Neural progenitor cell (in vitro differentiated cells): ENCODE measurements at regions not wholly inside any gene's neighbourhood (a gene's known extent, or its start where the extent isn't known, plus 50 kb on each side); places are given as distances from the start of the nearest gene placed in this dataset.
A peak's percentile ranks its signal among the peaks of the same experiment; 100 is the strongest.

ENCODE experiments used
- DNase-seq: peaks from one replicate; pipeline ENCODE4 v3.0.0-alpha.2; 2016; ENCODE audit warnings: low spot score
- H2AFZ ChIP-seq: fragments of 200-600 bp; sonication (generic); replicated peaks from 2 replicates; pipeline ENCODE4 v1.6.1; 2016; ENCODE audit warnings: antibody characterized with exemption
- H3F3A ChIP-seq: fragments of 200-600 bp; sonication (generic); 2 replicates; pipeline ENCODE4 v1.6.1; 2016; ENCODE audit warnings: antibody characterized with exemption, low read depth
- H3K27ac ChIP-seq: fragments of 200-600 bp; sonication (generic); 2 replicates; pipeline ENCODE4 v1.5.1; 2016; ENCODE audit warnings: mild to moderate bottlenecking
- H3K27me3 ChIP-seq: fragments of 200-600 bp; sonication (generic); 2 replicates; pipeline ENCODE4 v1.6.1; 2016; ENCODE audit warnings: mild to moderate bottlenecking, moderate library complexity
- H3K36me3 ChIP-seq: fragments of 200-600 bp; sonication (generic); 2 replicates; pipeline ENCODE4 v1.5.1; 2016
- H3K4me1 ChIP-seq: fragments of 200-600 bp; sonication (generic); 2 replicates; pipeline ENCODE4 v1.6.1; 2016; ENCODE audit warnings: mixed run types
- H3K4me2 ChIP-seq: fragments of 200-600 bp; sonication (generic); 2 replicates; pipeline ENCODE4 v1.6.1; 2016
- H3K4me3 ChIP-seq: fragments of 200-600 bp; sonication (generic); 2 replicates; pipeline ENCODE4 v1.5.1; 2016
- H3K79me2 ChIP-seq: fragments of 200-600 bp; sonication (generic); 2 replicates; pipeline ENCODE4 v1.6.1; 2016; ENCODE audit warnings: low read depth
- H3K9ac ChIP-seq: fragments of 200-600 bp; sonication (generic); 2 replicates; pipeline ENCODE4 v1.6.1; 2016
- H3K9me3 ChIP-seq: fragments of 200-600 bp; sonication (generic); 2 replicates; pipeline ENCODE4 v1.5.1; 2016; ENCODE audit warnings: low read depth
- H4K20me1 ChIP-seq: fragments of 200-600 bp; sonication (generic); 2 replicates; pipeline ENCODE4 v1.6.1; 2016; ENCODE audit warnings: low read depth
- H3K27ac Mint-ChIP-seq: 3 replicates; pipeline ENCODE4 v1.8.0; 2021; ENCODE audit warnings: mixed read lengths
- H3K27me3 Mint-ChIP-seq: 2 replicates; pipeline ENCODE4 v1.8.0; 2022; ENCODE audit warnings: low read depth, mild to moderate bottlenecking, inconsistent platforms, moderate library complexity, mixed read lengths; ENCODE audit not compliant: insufficient read depth
- H3K36me3 Mint-ChIP-seq: 3 replicates; pipeline ENCODE4 v1.8.0; 2021; ENCODE audit warnings: mixed read lengths
- H3K4me1 Mint-ChIP-seq: 3 replicates; pipeline ENCODE4 v1.8.0; 2021; ENCODE audit warnings: mixed read lengths
- H3K4me3 Mint-ChIP-seq: 3 replicates; pipeline ENCODE4 v1.8.0; 2021; ENCODE audit warnings: mild to moderate bottlenecking, moderate library complexity, mixed read lengths
- H3K9me3 Mint-ChIP-seq: 3 replicates; pipeline ENCODE4 v1.8.0; 2020; ENCODE audit warnings: mixed read lengths
- CTCF ChIP-seq: fragments of 200-600 bp; sonication (generic); IDR thresholded peaks from 2 replicates; pipeline ENCODE4 v1.5.1; 2017; ENCODE audit warnings: antibody characterized with exemption, mild to moderate bottlenecking
- EZH2 ChIP-seq: fragments of 200-600 bp; sonication (generic); IDR thresholded peaks from 2 replicates; pipeline ENCODE4 v1.6.1; 2017; ENCODE audit warnings: antibody characterized with exemption, mild to moderate bottlenecking, moderate library complexity
- EZH2phosphoT487 ChIP-seq: fragments of 200-600 bp; sonication (generic); IDR thresholded peaks from 2 replicates; pipeline ENCODE4 v1.6.1; 2017; ENCODE audit warnings: antibody characterized with exemption

DNA sequence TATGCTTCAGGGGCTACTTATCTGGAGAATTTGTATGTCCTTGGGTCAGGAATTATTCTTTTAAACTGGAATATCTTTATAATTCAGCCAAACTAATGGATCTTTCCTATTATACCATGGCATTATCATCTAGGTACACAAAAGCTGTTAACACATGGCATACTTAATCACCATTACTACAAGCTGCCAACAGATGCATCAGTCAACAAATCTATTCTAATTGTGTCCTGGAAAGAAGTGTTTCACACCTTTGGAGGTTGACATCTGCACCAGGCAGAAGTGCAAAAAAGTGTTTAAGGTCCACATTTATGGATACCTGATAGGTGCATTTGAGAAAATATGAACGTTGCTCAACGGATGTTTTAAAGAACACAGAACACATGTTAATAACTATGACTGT is 470.2 kb upstream of the ADGRL2 start:
- H3K4me1 Mint-ChIP-seq, result peaks cover 42% of the 10 kb centered on the region
- no peak overlapping the region for H3K4me3 ChIP-seq

DNA sequence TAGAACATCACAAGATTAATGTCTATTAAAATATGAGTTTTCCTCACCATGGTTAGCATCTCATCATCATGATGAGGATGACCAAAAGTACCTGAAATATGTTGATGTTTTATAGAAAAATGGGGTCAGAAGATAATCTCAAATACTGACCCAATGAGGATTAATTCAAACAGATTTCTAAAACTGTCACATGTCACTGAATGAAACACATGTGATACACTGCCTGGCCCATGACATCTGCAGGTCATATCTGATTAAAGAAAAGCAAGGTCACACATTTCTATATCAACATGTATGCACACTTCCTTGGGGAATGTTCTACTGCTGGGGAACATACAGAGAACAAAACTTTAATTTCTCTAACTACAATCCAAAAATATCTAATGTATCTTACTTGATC is 470.6 kb upstream of the ADGRL2 start:
- Histone ChIP-seq H3K4me1 (peaks cover 33% of the 10 kb centered on the region), H3K27me3 (no peaks in the 10 kb centered on the region), H3K27ac (no peak overlapping the region), H3F3A (peaks cover 22% of the 10 kb centered on the region), H3K79me2 (no peaks in the 10 kb centered on the region), H2AFZ (no peak overlapping the region), H3K4me2 (no peak overlapping the region), H3K9me3 (no peaks in the 10 kb centered on the region), H3K9ac (no peak overlapping the region), H4K20me1 (no peaks in the 10 kb centered on the region), H3K4me3 (no peak overlapping the region), H3K36me3 (no peaks in the 10 kb centered on the region)
- Mint-ChIP-seq H3K4me1 (peaks cover 46% of the 10 kb centered on the region), H3K4me3 (no peak overlapping the region), H3K27me3 (no peaks in the 10 kb centered on the region), H3K9me3 (no peaks in the 10 kb centered on the region), H3K27ac (no peak overlapping the region), H3K36me3 (peaks cover 2% of the 10 kb centered on the region)
- TF ChIP-seq EZH2 (no peak), CTCF (no peak), EZH2phosphoT487 (no peak)
- no peak for DNase-seq

More for the DNA sequence above, 470.2 kb upstream of the ADGRL2 start:
- Mint-ChIP-seq H3K27me3 (no peaks in the 10 kb centered on the region), H3K9me3 (no peaks in the 10 kb centered on the region), H3K4me3 (no peak overlapping the region), H3K27ac (no peak overlapping the region), H3K36me3 (peaks cover 2% of the 10 kb centered on the region)
- Histone ChIP-seq H3K27me3 (no peaks in the 10 kb centered on the region), H3K9ac (no peak overlapping the region), H3K9me3 (no peaks in the 10 kb centered on the region), H3K4me1 (peaks cover 33% of the 10 kb centered on the region), H3F3A (peaks cover 22% of the 10 kb centered on the region), H3K36me3 (no peaks in the 10 kb centered on the region), H2AFZ (no peak overlapping the region), H4K20me1 (no peaks in the 10 kb centered on the region), H3K79me2 (no peaks in the 10 kb centered on the region), H3K4me2 (no peak overlapping the region), H3K27ac (no peak overlapping the region)
- DNase-seq, result no peak
- no peak for TF ChIP-seq CTCF
- TF ChIP-seq EZH2phosphoT487, result no peak
- TF ChIP-seq EZH2, result no peak

DNA sequence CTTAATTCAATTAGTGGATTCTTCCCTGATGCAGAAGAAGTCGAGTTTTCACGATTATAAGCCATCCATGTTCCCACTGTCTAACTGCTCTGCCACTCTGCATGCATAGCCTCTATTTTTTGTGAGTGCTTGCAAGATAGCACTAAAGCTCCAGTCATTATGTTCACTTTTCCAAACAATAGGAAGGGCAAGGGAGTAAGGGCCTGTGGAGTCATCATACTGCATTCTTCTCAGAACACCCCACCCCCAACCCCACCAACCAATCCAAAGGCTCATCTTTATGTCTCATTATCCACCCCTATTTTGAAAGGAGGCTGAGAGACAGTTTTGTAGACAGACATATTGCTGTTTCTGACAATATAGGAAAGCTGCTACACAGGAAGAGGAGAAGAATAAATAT is 471.7 kb upstream of the ADGRL2 start:
- peak overlapping the region; percentile 33 for H3K4me3 Mint-ChIP-seq
- TF ChIP-seq EZH2phosphoT487 (no peak), CTCF (no peak), EZH2 (no peak)
- Histone ChIP-seq H3K9ac (no peak overlapping the region), H2AFZ (no peak overlapping the region), H3K27me3 (no peaks in the 10 kb centered on the region), H3K27ac (peak overlapping the region; percentile 75), H3K36me3 (no peaks in the 10 kb centered on the region), H3F3A (peaks cover 22% of the 10 kb centered on the region), H3K4me1 (peaks cover 36% of the 10 kb centered on the region), H4K20me1 (no peaks in the 10 kb centered on the region), H3K4me3 (no peak overlapping the region), H3K9me3 (no peaks in the 10 kb centered on the region), H3K4me2 (peak overlapping the region; percentile 49), H3K79me2 (no peaks in the 10 kb centered on the region)
- peaks cover 46% of the 10 kb centered on the region for H3K4me1 Mint-ChIP-seq
- no peaks in the 10 kb centered on the region for H3K27me3 Mint-ChIP-seq
- peak overlapping the region; percentile 44 for H3K27ac Mint-ChIP-seq
- peaks cover 2% of the 10 kb centered on the region for H3K36me3 Mint-ChIP-seq
- no peaks in the 10 kb centered on the region for H3K9me3 Mint-ChIP-seq
- DNase-seq, result no peak
